ENCODE measurements at regions not wholly inside any gene's neighbourhood (a gene's known extent, or its start where the extent isn't known, plus 50 kb on each side); places are given as distances from the start of the nearest gene placed in this dataset.

GRCh38 chr12:126772171-126772864 lies 1494.7 kb upstream of the TMEM132C start:
- H3K27ac ChIP-seq: peak overlapping the region; percentile 83
- H3F3A ChIP-seq (ENCODE audit: insufficient read depth): no peaks in the 10 kb centered on the region
- H3K9me2 ChIP-seq (ENCODE audit: insufficient read depth): no peaks in the 10 kb centered on the region
- no peaks in the 10 kb centered on the region for H3K79me2 ChIP-seq (ENCODE audit: insufficient read depth)
- 0 out of 2 replicates have a peak, but pooled peaks cover 8% of the 10 kb centered on the region for H3K4me1 ChIP-seq (ENCODE audit: insufficient read depth)
- TF ChIP-seq EZH2phosphoT487 (IDR thresholded peaks at IDR 0.05; ENCODE audit: insufficient read depth, low read depth): no peak
- H3K9me3 ChIP-seq (ENCODE audit: low read depth): no peaks in the 10 kb centered on the region
- WGBS, 2 experiments (ENCODE audit: low coverage in 1 of 2, low lambda C conversion rate in 2 of 2, missing lambda C conversion rate in 2 of 2): 43 to 45% methylated on average over 18 of the region's 18 CpGs
- peak overlapping the region; percentile 89 for H3K4me2 ChIP-seq (ENCODE audit: unreplicated experiment)
- H3K9ac ChIP-seq: peak overlapping the region; percentile 94
- peak; percentile 90 for DNase-seq
- H3K4me3 ChIP-seq: peak overlapping the region; percentile 81
- H3K27me3 ChIP-seq (replicated peaks; ENCODE audit: insufficient read depth): no peaks in the 10 kb centered on the region
- H3K36me3 ChIP-seq (ENCODE audit: low read depth): no peaks in the 10 kb centered on the region
- no peaks in the 10 kb centered on the region for H4K20me1 ChIP-seq (ENCODE audit: insufficient read depth)
- in situ Hi-C loops (cut with MboI): no loop called here
- peak overlapping the region; percentile 96 for H2AFZ ChIP-seq

GRCh38 chr12:126773012-126773411 lies 1494.0 kb upstream of the TMEM132C start:
- Histone ChIP-seq H4K20me1 (ENCODE audit: insufficient read depth) (no peaks in the 10 kb centered on the region), H3K4me2 (ENCODE audit: unreplicated experiment) (no peak overlapping the region), H2AFZ (no peak overlapping the region), H3K9me3 (ENCODE audit: low read depth) (no peaks in the 10 kb centered on the region), H3K27ac (no peak overlapping the region), H3K79me2 (ENCODE audit: insufficient read depth) (no peaks in the 10 kb centered on the region), H3K4me1 (ENCODE audit: insufficient read depth) (0 out of 2 replicates have a peak, but pooled peaks cover 8% of the 10 kb centered on the region), H3K9ac (no peak overlapping the region), H3K36me3 (ENCODE audit: low read depth) (no peaks in the 10 kb centered on the region), H3K9me2 (ENCODE audit: insufficient read depth) (no peaks in the 10 kb centered on the region), H3K27me3 (replicated peaks; ENCODE audit: insufficient read depth) (no peaks in the 10 kb centered on the region), H3K4me3 (no peak overlapping the region), H3F3A (ENCODE audit: insufficient read depth) (no peaks in the 10 kb centered on the region)
- in situ Hi-C loops (cut with MboI): no loop called here
- DNase-seq: no peak
- no peak for TF ChIP-seq EZH2 (IDR thresholded peaks at IDR 0.05; ENCODE audit: insufficient read depth, poor library complexity, severe bottlenecking)
- no peak for TF ChIP-seq EZH2phosphoT487 (IDR thresholded peaks at IDR 0.05; ENCODE audit: insufficient read depth, low read depth)
- 47 to 54% methylated on average over 5 of the region's 5 CpGs for WGBS, 2 experiments (ENCODE audit: low coverage in 1 of 2, low lambda C conversion rate in 2 of 2, missing lambda C conversion rate in 2 of 2)

GRCh38 chr12:126773491-126773890 lies 1493.5 kb upstream of the TMEM132C start:
- no peak for DNase-seq
- TF ChIP-seq EZH2phosphoT487 (IDR thresholded peaks at IDR 0.05; ENCODE audit: insufficient read depth, low read depth) (no peak), EZH2 (IDR thresholded peaks at IDR 0.05; ENCODE audit: insufficient read depth, poor library complexity, severe bottlenecking) (no peak)
- Histone ChIP-seq H3K9ac (no peak overlapping the region), H3K27ac (no peak overlapping the region), H3K9me3 (ENCODE audit: low read depth) (no peaks in the 10 kb centered on the region), H4K20me1 (ENCODE audit: insufficient read depth) (no peaks in the 10 kb centered on the region), H3K27me3 (replicated peaks; ENCODE audit: insufficient read depth) (no peaks in the 10 kb centered on the region), H3K4me2 (ENCODE audit: unreplicated experiment) (no peak overlapping the region), H3F3A (ENCODE audit: insufficient read depth) (no peaks in the 10 kb centered on the region), H3K36me3 (ENCODE audit: low read depth) (no peaks in the 10 kb centered on the region), H3K4me1 (ENCODE audit: insufficient read depth) (0 out of 2 replicates have a peak, but pooled peaks cover 8% of the 10 kb centered on the region), H3K79me2 (ENCODE audit: insufficient read depth) (no peaks in the 10 kb centered on the region), H3K9me2 (ENCODE audit: insufficient read depth) (no peaks in the 10 kb centered on the region), H3K4me3 (no peak overlapping the region), H2AFZ (no peak overlapping the region)
- 50 to 57% methylated on average over 1 of the region's 1 CpG for WGBS, 2 experiments (ENCODE audit: low coverage in 1 of 2, low lambda C conversion rate in 2 of 2, missing lambda C conversion rate in 2 of 2)
- in situ Hi-C loops (cut with MboI): no loop called here

- Histone ChIP-seq H3K4me2 (ENCODE audit: unreplicated experiment) (no peak overlapping the region), H3K4me1 (ENCODE audit: insufficient read depth) (0 out of 2 replicates have a peak, but pooled peaks cover 3% of the 10 kb centered on the region), H3K27me3 (replicated peaks; ENCODE audit: insufficient read depth) (peaks cover 3% of the 10 kb centered on the region; the same call in 1 of the 2 replicates), H3K36me3 (ENCODE audit: low read depth) (no peaks in the 10 kb centered on the region), H3K9me3 (ENCODE audit: low read depth) (no peaks in the 10 kb centered on the region), H3K79me2 (ENCODE audit: insufficient read depth) (no peaks in the 10 kb centered on the region), H3K4me3 (no peak overlapping the region), H3K9me2 (ENCODE audit: insufficient read depth) (no peaks in the 10 kb centered on the region), H3F3A (ENCODE audit: insufficient read depth) (no peaks in the 10 kb centered on the region), H3K27ac (no peak overlapping the region), H3K9ac (no peak overlapping the region), H4K20me1 (ENCODE audit: insufficient read depth) (no peaks in the 10 kb centered on the region), H2AFZ (no peak overlapping the region)
- in situ Hi-C loops (cut with MboI): loop anchor here (25.0 kb wide), 2 partner anchors 586 to 911 kb away; no protein-coding TSS in a partner anchor
- WGBS, 2 experiments (ENCODE audit: low coverage in 1 of 2, low lambda C conversion rate in 2 of 2, missing lambda C conversion rate in 2 of 2): 57 to 62% methylated on average over 6 of the region's 6 CpGs
- DNase-seq: no peak
- TF ChIP-seq EZH2phosphoT487 (IDR thresholded peaks at IDR 0.05; ENCODE audit: insufficient read depth, low read depth) (no peak), EZH2 (IDR thresholded peaks at IDR 0.05; ENCODE audit: insufficient read depth, poor library complexity, severe bottlenecking) (no peak)
Observed at GRCh38 chr12:126776026-126776655, 1490.8 kb upstream of the TMEM132C start.

Data from GM23248 (cell line).